ENCODE measurements at regions not wholly inside any gene's neighbourhood (a gene's known extent, or its start where the extent isn't known, plus 50 kb on each side); places are given as distances from the start of the nearest gene placed in this dataset.

DNA sequence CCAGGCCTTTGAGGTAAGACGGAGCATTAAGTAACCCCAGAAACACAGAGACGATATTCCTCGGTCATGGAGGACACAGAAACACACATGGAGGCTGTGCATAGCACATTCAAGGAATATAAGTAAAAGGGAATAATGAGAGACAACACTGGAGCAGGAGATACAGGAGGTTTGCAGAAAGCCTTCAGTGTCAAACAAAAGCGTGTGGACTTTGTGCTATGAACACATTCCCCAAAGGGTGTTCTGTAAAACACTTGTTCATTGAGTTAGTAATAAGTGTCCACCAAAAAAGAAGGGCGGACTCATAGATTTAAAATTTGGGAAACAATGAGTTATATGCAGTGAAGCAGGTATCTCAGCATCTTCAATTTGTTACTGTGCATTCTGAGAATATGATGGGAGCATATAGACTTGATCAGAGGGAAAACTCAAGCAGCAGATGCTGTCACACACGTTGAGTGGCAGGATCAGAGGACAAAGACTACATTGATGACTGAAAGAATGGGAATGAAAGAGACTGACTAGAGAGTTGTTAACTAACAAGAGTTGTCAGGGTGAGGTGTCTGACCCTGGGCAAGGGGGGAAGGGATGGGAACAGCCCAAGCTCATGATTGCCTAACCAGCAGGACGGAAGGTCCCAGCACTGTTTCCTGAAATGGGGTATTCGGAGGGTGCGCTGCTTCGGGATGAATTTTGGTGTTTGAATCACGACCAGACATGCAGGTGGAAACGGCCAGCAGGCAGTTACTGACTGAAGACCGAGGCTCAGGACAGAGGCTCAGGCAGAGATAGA lies 85.2 kb upstream of the VIPR2 start:
- TF ChIP-seq TEAD4 (IDR thresholded peaks at IDR 0.05) (no peak), ZBTB7A (IDR thresholded peaks at IDR 0.05; ENCODE audit: low read depth) (no peak), EGR1 (IDR thresholded peaks at IDR 0.05) (no peak), EP300 (IDR thresholded peaks at IDR 0.05; ENCODE audit: borderline replicate concordance) (no peak), NFIC (IDR thresholded peaks at IDR 0.05) (no peak), CEBPB (IDR thresholded peaks at IDR 0.05) (no peak), TAF1 (IDR thresholded peaks at IDR 0.05; ENCODE audit: low read depth) (no peak), RAD21 (IDR thresholded peaks at IDR 0.05; ENCODE audit: low read depth) (no peak), CREB1 (IDR thresholded peaks at IDR 0.05; ENCODE audit: low read depth) (no peak), TCF12 (IDR thresholded peaks at IDR 0.05; ENCODE audit: low read depth) (no peak), YY1 (IDR thresholded peaks at IDR 0.05; ENCODE audit: low read depth) (no peak), FOXM1 (IDR thresholded peaks at IDR 0.05; ENCODE audit: borderline replicate concordance, low read depth) (no peak)
- TF ChIP-seq, protein P1, sequence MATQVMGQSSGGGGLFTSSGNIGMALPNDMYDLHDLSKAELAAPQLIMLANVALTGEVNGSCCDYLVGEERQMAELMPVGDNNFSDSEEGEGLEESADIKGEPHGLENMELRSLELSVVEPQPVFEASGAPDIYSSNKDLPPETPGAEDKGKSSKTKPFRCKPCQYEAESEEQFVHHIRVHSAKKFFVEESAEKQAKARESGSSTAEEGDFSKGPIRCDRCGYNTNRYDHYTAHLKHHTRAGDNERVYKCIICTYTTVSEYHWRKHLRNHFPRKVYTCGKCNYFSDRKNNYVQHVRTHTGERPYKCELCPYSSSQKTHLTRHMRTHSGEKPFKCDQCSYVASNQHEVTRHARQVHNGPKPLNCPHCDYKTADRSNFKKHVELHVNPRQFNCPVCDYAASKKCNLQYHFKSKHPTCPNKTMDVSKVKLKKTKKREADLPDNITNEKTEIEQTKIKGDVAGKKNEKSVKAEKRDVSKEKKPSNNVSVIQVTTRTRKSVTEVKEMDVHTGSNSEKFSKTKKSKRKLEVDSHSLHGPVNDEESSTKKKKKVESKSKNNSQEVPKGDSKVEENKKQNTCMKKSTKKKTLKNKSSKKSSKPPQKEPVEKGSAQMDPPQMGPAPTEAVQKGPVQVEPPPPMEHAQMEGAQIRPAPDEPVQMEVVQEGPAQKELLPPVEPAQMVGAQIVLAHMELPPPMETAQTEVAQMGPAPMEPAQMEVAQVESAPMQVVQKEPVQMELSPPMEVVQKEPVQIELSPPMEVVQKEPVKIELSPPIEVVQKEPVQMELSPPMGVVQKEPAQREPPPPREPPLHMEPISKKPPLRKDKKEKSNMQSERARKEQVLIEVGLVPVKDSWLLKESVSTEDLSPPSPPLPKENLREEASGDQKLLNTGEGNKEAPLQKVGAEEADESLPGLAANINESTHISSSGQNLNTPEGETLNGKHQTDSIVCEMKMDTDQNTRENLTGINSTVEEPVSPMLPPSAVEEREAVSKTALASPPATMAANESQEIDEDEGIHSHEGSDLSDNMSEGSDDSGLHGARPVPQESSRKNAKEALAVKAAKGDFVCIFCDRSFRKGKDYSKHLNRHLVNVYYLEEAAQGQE (IDR thresholded peaks at IDR 0.05; ENCODE audit: low read depth), result no peak
- TF ChIP-seq, protein P2, sequence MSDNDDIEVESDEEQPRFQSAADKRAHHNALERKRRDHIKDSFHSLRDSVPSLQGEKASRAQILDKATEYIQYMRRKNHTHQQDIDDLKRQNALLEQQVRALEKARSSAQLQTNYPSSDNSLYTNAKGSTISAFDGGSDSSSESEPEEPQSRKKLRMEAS (IDR thresholded peaks at IDR 0.05), result no peak
- TF ChIP-seq, protein P3, sequence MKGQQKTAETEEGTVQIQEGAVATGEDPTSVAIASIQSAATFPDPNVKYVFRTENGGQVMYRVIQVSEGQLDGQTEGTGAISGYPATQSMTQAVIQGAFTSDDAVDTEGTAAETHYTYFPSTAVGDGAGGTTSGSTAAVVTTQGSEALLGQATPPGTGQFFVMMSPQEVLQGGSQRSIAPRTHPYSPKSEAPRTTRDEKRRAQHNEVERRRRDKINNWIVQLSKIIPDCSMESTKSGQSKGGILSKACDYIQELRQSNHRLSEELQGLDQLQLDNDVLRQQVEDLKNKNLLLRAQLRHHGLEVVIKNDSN (IDR thresholded peaks at IDR 0.05), result no peak

DNA sequence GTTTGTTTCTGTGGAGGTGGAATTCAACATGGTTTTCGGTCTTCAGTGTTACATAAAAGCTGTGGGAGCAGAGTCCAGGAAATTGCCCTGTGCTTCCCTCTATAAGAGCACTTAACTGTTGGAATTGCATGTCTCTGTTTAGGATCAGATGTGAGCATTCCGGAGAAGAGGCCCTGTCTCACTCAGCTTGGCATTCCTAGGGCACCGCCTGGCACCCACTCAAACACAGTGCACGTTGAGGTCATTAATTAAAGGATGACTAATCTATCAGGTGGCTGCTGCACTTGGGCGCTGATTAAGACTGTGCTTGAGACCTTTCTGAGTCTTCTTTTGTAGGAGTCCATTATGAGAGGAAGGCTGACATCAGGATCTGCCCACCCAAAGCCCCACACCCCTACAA lies 82.8 kb upstream of the VIPR2 start:
- no peak for TF ChIP-seq NFIC (IDR thresholded peaks at IDR 0.05)
- no peak for TF ChIP-seq EP300 (IDR thresholded peaks at IDR 0.05; ENCODE audit: borderline replicate concordance)
- TF ChIP-seq FOXM1 (IDR thresholded peaks at IDR 0.05; ENCODE audit: borderline replicate concordance, low read depth), result no peak
- TF ChIP-seq, protein P3 (IDR thresholded peaks at IDR 0.05), result no peak
- TF ChIP-seq RAD21 (IDR thresholded peaks at IDR 0.05; ENCODE audit: low read depth), result no peak
- TF ChIP-seq, protein P2 (IDR thresholded peaks at IDR 0.05), result no peak
- TF ChIP-seq EGR1 (IDR thresholded peaks at IDR 0.05), result no peak
- no peak for TF ChIP-seq CREB1 (IDR thresholded peaks at IDR 0.05; ENCODE audit: low read depth)
- no peak for TF ChIP-seq ZBTB7A (IDR thresholded peaks at IDR 0.05; ENCODE audit: low read depth)
- no peak for TF ChIP-seq TCF12 (IDR thresholded peaks at IDR 0.05; ENCODE audit: low read depth)
- no peak for TF ChIP-seq YY1 (IDR thresholded peaks at IDR 0.05; ENCODE audit: low read depth)
- TF ChIP-seq TAF1 (IDR thresholded peaks at IDR 0.05; ENCODE audit: low read depth), result no peak
- no peak for TF ChIP-seq TEAD4 (IDR thresholded peaks at IDR 0.05)

DNA sequence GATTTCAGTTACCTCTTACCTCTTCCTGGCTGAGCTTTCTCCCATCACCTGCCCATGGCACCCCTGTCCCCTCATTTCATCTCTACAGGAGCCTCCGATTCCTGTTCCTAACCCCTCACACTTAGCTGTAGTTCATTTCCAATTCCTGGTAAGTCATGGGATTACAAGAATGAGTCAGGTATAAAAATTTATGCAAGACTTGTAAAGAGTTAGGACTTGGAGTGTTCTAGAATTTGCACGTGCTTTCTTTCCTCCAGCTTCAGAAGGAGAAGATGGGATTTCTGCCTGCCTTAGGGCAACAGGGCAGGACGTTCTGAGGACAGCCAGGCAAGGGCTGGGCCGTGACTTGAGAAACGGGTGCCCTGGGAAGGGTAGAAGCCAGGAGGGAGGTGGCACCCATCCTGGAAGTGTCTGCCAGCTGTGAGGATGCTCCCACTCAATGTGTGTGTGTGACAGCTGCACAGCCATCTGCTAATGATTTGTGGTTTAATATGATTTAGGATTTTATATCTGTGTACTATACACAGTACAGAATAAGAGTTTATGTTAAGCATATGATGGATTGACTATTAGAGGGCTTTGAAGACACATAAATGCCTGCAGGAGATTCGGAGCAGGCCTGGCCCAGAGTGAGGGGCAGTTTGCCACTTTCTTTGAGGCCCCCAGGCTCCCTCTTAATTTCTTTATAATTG lies 81.5 kb upstream of the VIPR2 start:
- TF ChIP-seq YY1 (IDR thresholded peaks at IDR 0.05; ENCODE audit: low read depth), result no peak
- TF ChIP-seq TCF12 (IDR thresholded peaks at IDR 0.05; ENCODE audit: low read depth), result no peak
- TF ChIP-seq, protein P3 (IDR thresholded peaks at IDR 0.05), result no peak
- no peak for TF ChIP-seq RAD21 (IDR thresholded peaks at IDR 0.05; ENCODE audit: low read depth)
- TF ChIP-seq EP300 (IDR thresholded peaks at IDR 0.05; ENCODE audit: borderline replicate concordance), result no peak
- TF ChIP-seq NFIC (IDR thresholded peaks at IDR 0.05), result no peak
- no peak for TF ChIP-seq TEAD4 (IDR thresholded peaks at IDR 0.05)
- TF ChIP-seq CREB1 (IDR thresholded peaks at IDR 0.05; ENCODE audit: low read depth), result no peak
- TF ChIP-seq, protein P1 (IDR thresholded peaks at IDR 0.05; ENCODE audit: low read depth), result no peak
- no peak for TF ChIP-seq ZBTB7A (IDR thresholded peaks at IDR 0.05; ENCODE audit: low read depth)
- TF ChIP-seq, protein P2 (IDR thresholded peaks at IDR 0.05), result no peak
- no peak for TF ChIP-seq CEBPB (IDR thresholded peaks at IDR 0.05)
- TF ChIP-seq EGR1 (IDR thresholded peaks at IDR 0.05), result no peak
- no peak for TF ChIP-seq TAF1 (IDR thresholded peaks at IDR 0.05; ENCODE audit: low read depth)
- TF ChIP-seq FOXM1 (IDR thresholded peaks at IDR 0.05; ENCODE audit: borderline replicate concordance, low read depth), result no peak

DNA sequence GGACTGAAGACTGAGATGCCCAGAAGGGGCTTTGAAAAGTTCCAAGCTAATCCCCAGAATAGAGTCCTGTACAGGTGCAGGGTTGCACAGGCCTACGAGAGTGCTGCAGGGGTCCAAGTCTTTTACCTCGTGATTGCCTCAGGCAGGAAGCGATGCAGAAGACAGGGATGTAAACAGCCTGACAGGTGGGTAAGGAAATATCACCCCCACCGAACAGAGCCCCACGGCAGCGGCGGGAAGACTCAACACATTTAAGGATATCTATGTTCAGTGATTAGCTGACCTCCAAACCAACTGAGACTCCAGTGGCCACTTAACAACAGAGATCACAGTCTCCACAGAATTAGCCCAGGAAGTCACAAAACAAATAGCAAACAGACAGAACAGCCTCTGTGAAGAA lies 73.9 kb upstream of the VIPR2 start:
- TF ChIP-seq FOXM1 (IDR thresholded peaks at IDR 0.05; ENCODE audit: borderline replicate concordance, low read depth) (no peak), ZBTB7A (IDR thresholded peaks at IDR 0.05; ENCODE audit: low read depth) (no peak)

All from Ishikawa (cell line).